ENCODE measurements at regions not wholly inside any gene's neighbourhood (a gene's known extent, or its start where the extent isn't known, plus 50 kb on each side); places are given as distances from the start of the nearest gene placed in this dataset.

DNA sequence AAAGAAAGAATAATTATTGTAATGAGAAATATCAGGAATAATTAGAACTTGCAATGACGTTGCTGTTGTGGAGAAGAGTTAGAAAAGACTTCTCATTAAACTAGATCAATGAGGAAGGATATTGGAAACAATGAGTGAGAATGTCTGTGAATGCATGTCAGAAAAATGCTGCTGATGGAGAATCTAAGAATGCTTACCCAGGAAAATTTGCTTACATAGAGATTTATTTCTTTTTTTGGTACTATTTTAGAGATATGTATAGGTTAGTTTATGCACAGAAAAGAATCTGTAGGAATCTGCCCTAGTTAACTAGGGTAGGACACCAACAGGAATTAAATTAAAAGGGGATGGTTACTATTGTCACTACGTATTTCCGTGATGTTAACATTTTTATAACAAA is 140.2 kb downstream of the USP31 start:
- Histone ChIP-seq H3K27ac (ENCODE audit: extremely low read depth, low read depth, low read length) (no peak overlapping the region), H3K9me1 (ENCODE audit: control insufficient read depth, insufficient read depth, low read length) (no peaks in the 10 kb centered on the region), H4K20me1 (replicated peaks; ENCODE audit: control insufficient read depth, insufficient read depth, low read length) (no peaks in the 10 kb centered on the region), H3K9ac (ENCODE audit: insufficient read depth in 1 of 2, low read depth in 2 of 2, low read length in 2 of 2) (no peak overlapping the region), H3K79me2 (ENCODE audit: control insufficient read depth, insufficient read depth, low read length) (no peaks in the 10 kb centered on the region), H3K4me2 (ENCODE audit: insufficient read depth, low read length) (no peak overlapping the region), H3K4me1 (replicated peaks in 1 of 2; ENCODE audit: control insufficient read depth in 2 of 2, insufficient read depth in 2 of 2, low read length in 2 of 2) (no peaks in the 10 kb centered on the region), H3K9me3 (replicated peaks; ENCODE audit: control insufficient read depth, insufficient read depth, low read depth, low read length) (no peaks in the 10 kb centered on the region), H3K4me3 (no peak overlapping the region), H3K36me3 (ENCODE audit: control insufficient read depth, insufficient read depth, low read length) (no peaks in the 10 kb centered on the region), H3K27me3 (ENCODE audit: control insufficient read depth in 2 of 2, insufficient read depth in 2 of 2, low read length in 2 of 2) (no peaks in the 10 kb centered on the region; a peak in 1 of 5 replicates), H2AFZ (ENCODE audit: low read depth, low read length) (no peak overlapping the region)
- no peak for DNase-seq (ENCODE audit: extremely low read depth in 1 of 4, low spot score in 3 of 4)
- intact Hi-C loops (cut with micrococcal nuclease): no loop called here
- ATAC-seq: no peak
- 0% methylated on average over 3 of the region's 3 CpGs for WGBS (ENCODE audit: insufficient coverage, low coverage, missing lambda C conversion rate)
- no TSS peak for BruUV-seq (replicated peaks)
- CTCF ChIA-PET (ENCODE audit: low intra/inter-chr PET ratio): no interaction called here
- POLR2A ChIA-PET: no interaction called here
- FAIRE-seq: no peak
- in situ Hi-C loops (cut with MboI): no loop called here
- TF ChIP-seq KDM1A (IDR thresholded peaks at IDR 0.05): no peak
- no peak for TF ChIP-seq FOS (IDR thresholded peaks at IDR 0.05; ENCODE audit: extremely low read depth, insufficient read length)
- no peak for TF ChIP-seq EP300 (IDR thresholded peaks at IDR 0.05; ENCODE audit: low read length)
- TF ChIP-seq, protein P1, sequence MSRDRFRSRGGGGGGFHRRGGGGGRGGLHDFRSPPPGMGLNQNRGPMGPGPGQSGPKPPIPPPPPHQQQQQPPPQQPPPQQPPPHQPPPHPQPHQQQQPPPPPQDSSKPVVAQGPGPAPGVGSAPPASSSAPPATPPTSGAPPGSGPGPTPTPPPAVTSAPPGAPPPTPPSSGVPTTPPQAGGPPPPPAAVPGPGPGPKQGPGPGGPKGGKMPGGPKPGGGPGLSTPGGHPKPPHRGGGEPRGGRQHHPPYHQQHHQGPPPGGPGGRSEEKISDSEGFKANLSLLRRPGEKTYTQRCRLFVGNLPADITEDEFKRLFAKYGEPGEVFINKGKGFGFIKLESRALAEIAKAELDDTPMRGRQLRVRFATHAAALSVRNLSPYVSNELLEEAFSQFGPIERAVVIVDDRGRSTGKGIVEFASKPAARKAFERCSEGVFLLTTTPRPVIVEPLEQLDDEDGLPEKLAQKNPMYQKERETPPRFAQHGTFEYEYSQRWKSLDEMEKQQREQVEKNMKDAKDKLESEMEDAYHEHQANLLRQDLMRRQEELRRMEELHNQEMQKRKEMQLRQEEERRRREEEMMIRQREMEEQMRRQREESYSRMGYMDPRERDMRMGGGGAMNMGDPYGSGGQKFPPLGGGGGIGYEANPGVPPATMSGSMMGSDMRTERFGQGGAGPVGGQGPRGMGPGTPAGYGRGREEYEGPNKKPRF (IDR thresholded peaks at IDR 0.05; ENCODE audit: low read depth, low read length): no peak
- TF ChIP-seq STAT5A (IDR thresholded peaks at IDR 0.05; ENCODE audit: borderline replicate concordance, low read length): no peak
- TF ChIP-seq C11orf30 (IDR thresholded peaks at IDR 0.05; ENCODE audit: low read depth): 0 out of 2 replicates have a peak, but pooled peaks have one; percentile 9
- TF ChIP-seq, protein P2, sequence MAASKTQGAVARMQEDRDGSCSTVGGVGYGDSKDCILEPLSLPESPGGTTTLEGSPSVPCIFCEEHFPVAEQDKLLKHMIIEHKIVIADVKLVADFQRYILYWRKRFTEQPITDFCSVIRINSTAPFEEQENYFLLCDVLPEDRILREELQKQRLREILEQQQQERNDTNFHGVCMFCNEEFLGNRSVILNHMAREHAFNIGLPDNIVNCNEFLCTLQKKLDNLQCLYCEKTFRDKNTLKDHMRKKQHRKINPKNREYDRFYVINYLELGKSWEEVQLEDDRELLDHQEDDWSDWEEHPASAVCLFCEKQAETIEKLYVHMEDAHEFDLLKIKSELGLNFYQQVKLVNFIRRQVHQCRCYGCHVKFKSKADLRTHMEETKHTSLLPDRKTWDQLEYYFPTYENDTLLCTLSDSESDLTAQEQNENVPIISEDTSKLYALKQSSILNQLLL (CRISPR knock-in tag; IDR thresholded peaks at IDR 0.05; ENCODE audit: borderline replicate concordance): no peak
- no peak for TF ChIP-seq SRF (CRISPR knock-in tag; IDR thresholded peaks at IDR 0.05)
- TF ChIP-seq TCF7L2 (IDR thresholded peaks at IDR 0.05; ENCODE audit: low read depth, low read length): no peak
- no peak for TF ChIP-seq ZBTB40 (IDR thresholded peaks at IDR 0.05)
- TF ChIP-seq ZBTB40 (CRISPR knock-in tag; IDR thresholded peaks at IDR 0.05): no peak
